ENCODE measurements at regions not wholly inside any gene's neighbourhood (a gene's known extent, or its start where the extent isn't known, plus 50 kb on each side); places are given as distances from the start of the nearest gene placed in this dataset.

DNA sequence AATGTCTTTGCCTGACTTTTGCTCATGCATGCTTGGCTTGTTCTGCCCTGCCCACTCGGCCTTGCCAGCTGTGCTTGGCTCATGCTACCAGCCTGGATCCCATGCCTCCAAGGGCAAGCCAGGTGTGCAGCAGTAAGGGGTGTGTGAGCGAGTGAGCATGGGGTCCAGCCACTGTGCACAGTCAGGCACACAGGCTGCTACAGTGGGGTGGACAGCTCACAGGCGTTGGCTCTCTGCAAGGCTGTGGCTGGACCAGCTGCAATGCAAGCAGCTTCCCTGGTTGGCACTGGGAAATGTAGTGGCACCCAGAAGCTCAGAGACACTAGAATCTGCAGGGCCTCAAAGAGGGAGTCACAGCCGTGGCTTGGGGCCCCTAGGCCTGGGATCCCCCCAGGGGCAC is 529.7 kb downstream of the DSC3 start:
- BruUV-seq (replicated peaks): no TSS peak
- Histone ChIP-seq H3K9me3 (ENCODE audit: control insufficient read depth, insufficient read depth, low read depth, low read length) (no peaks in the 10 kb centered on the region), H3K27me3 (ENCODE audit: control insufficient read depth, insufficient read depth, low read length) (no peaks in the 10 kb centered on the region), H3K4me3 (ENCODE audit: low read depth in 2 of 2, low read length in 2 of 2) (no peak overlapping the region), H3K27ac (ENCODE audit: low read length) (no peak overlapping the region), H3K4me1 (ENCODE audit: control insufficient read depth, insufficient read depth, low read length) (no peaks in the 10 kb centered on the region), H3K36me3 (ENCODE audit: control insufficient read depth, insufficient read depth, low read length) (no peaks in the 10 kb centered on the region)
- DNase-seq (ENCODE audit: low read depth, low spot score) (no peak), ATAC-seq (no peak)
- in situ Hi-C loops (cut with HindIII; ENCODE audit: low pct_unique_long_range_greater_than_20kb, low sequenced_read_pairs) (no loop called here), intact Hi-C loops (cut with micrococcal nuclease; ENCODE audit: unreplicated experiment) (no loop called here)
- no peak for TF ChIP-seq SIN3A (IDR thresholded peaks at IDR 0.05; ENCODE audit: borderline replicate concordance, insufficient read depth, low read depth, low read length)
- TF ChIP-seq, protein P1, sequence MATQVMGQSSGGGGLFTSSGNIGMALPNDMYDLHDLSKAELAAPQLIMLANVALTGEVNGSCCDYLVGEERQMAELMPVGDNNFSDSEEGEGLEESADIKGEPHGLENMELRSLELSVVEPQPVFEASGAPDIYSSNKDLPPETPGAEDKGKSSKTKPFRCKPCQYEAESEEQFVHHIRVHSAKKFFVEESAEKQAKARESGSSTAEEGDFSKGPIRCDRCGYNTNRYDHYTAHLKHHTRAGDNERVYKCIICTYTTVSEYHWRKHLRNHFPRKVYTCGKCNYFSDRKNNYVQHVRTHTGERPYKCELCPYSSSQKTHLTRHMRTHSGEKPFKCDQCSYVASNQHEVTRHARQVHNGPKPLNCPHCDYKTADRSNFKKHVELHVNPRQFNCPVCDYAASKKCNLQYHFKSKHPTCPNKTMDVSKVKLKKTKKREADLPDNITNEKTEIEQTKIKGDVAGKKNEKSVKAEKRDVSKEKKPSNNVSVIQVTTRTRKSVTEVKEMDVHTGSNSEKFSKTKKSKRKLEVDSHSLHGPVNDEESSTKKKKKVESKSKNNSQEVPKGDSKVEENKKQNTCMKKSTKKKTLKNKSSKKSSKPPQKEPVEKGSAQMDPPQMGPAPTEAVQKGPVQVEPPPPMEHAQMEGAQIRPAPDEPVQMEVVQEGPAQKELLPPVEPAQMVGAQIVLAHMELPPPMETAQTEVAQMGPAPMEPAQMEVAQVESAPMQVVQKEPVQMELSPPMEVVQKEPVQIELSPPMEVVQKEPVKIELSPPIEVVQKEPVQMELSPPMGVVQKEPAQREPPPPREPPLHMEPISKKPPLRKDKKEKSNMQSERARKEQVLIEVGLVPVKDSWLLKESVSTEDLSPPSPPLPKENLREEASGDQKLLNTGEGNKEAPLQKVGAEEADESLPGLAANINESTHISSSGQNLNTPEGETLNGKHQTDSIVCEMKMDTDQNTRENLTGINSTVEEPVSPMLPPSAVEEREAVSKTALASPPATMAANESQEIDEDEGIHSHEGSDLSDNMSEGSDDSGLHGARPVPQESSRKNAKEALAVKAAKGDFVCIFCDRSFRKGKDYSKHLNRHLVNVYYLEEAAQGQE (IDR thresholded peaks at IDR 0.05; ENCODE audit: insufficient read depth in 1 of 2, low read depth in 2 of 2, low read length in 1 of 2): no peak
- TF ChIP-seq TCF7L2 (IDR thresholded peaks at IDR 0.05; ENCODE audit: low read depth, low read length): no peak
- TF ChIP-seq POLR2AphosphoS5 (IDR thresholded peaks at IDR 0.05; ENCODE audit: low read depth, low read length): no peak
- TF ChIP-seq, protein P2, sequence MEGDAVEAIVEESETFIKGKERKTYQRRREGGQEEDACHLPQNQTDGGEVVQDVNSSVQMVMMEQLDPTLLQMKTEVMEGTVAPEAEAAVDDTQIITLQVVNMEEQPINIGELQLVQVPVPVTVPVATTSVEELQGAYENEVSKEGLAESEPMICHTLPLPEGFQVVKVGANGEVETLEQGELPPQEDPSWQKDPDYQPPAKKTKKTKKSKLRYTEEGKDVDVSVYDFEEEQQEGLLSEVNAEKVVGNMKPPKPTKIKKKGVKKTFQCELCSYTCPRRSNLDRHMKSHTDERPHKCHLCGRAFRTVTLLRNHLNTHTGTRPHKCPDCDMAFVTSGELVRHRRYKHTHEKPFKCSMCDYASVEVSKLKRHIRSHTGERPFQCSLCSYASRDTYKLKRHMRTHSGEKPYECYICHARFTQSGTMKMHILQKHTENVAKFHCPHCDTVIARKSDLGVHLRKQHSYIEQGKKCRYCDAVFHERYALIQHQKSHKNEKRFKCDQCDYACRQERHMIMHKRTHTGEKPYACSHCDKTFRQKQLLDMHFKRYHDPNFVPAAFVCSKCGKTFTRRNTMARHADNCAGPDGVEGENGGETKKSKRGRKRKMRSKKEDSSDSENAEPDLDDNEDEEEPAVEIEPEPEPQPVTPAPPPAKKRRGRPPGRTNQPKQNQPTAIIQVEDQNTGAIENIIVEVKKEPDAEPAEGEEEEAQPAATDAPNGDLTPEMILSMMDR (IDR thresholded peaks at IDR 0.05): no peak
- ChIA-PET POLR2A (no interaction called here), CTCF (no interaction called here)

DNA sequence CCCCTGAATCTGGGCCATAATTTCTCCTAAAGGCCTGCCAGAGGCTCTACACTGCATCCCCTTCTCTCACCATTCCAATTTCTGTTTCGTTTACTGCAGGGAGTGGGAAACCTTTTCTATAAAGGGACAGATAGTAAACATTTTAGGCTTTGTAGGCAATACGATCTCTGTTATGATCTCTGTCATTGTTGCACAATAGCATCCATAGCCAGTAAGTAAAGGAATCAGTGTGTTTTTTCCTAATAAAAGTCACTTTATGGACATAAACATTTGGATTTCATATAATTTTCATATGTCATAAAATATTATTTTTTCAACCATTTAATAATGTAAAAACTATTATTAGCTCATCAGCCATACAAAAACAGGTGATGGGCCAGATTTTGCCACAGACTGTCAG is 531.7 kb downstream of the DSC3 start:
- BruUV-seq (replicated peaks): no TSS peak
- ATAC-seq (no peak), DNase-seq (ENCODE audit: low read depth, low spot score) (no peak)
- in situ Hi-C loops (cut with HindIII; ENCODE audit: low pct_unique_long_range_greater_than_20kb, low sequenced_read_pairs) (no loop called here), intact Hi-C loops (cut with micrococcal nuclease; ENCODE audit: unreplicated experiment) (no loop called here)
- ChIA-PET CTCF (no interaction called here), POLR2A (no interaction called here)
- TF ChIP-seq, protein P2 (IDR thresholded peaks at IDR 0.05): no peak
- TF ChIP-seq TCF7L2 (IDR thresholded peaks at IDR 0.05; ENCODE audit: low read depth, low read length) (no peak), SIN3A (IDR thresholded peaks at IDR 0.05; ENCODE audit: borderline replicate concordance, insufficient read depth, low read depth, low read length) (no peak), POLR2AphosphoS5 (IDR thresholded peaks at IDR 0.05; ENCODE audit: low read depth, low read length) (no peak)
- TF ChIP-seq, protein P1 (IDR thresholded peaks at IDR 0.05; ENCODE audit: insufficient read depth in 1 of 2, low read depth in 2 of 2, low read length in 1 of 2): no peak
- H3K27me3 ChIP-seq (ENCODE audit: control insufficient read depth, insufficient read depth, low read length): no peaks in the 10 kb centered on the region
- H3K9me3 ChIP-seq (ENCODE audit: control insufficient read depth, insufficient read depth, low read depth, low read length): no peaks in the 10 kb centered on the region
- no peak overlapping the region for H3K27ac ChIP-seq (ENCODE audit: low read length)
- H3K4me1 ChIP-seq (ENCODE audit: control insufficient read depth, insufficient read depth, low read length): no peaks in the 10 kb centered on the region
- no peak overlapping the region for H3K4me3 ChIP-seq (ENCODE audit: low read depth in 2 of 2, low read length in 2 of 2)
- no peaks in the 10 kb centered on the region for H3K36me3 ChIP-seq (ENCODE audit: control insufficient read depth, insufficient read depth, low read length)

Data from Panc1 (cell line).